OCI-LY7 (cell line): ENCODE measurements at regions not wholly inside any gene's neighbourhood (a gene's known extent, or its start where the extent isn't known, plus 50 kb on each side); places are given as distances from the start of the nearest gene placed in this dataset.

Experiments used
- BruUV-seq: library from RNA; stranded (reverse); fragments of 400-500 nt; replicated peaks from 2 replicates; lab custom pipeline; 2021; lab: Mats Ljungman, UMichigan
- CTCF ChIA-PET: fragments of 300-600 bp; sonication (Branson Sonifier 250); formaldehyde crosslinking; loops from one replicate; lab custom pipeline; 2022; ENCODE audit warnings: antibody characterized with exemption; ENCODE audit not compliant: unreplicated experiment; lab: Charles Lee
- POLR2A ChIA-PET: fragments of 300-600 bp; sonication (Branson Sonifier 250); formaldehyde crosslinking; loops from one replicate; lab custom pipeline; 2022; ENCODE audit warnings: antibody characterized with exemption; lab: Charles Lee
- DNase-seq: peaks from one replicate; pipeline ENCODE4 v3.0.0-alpha.2; 2015; ENCODE audit warnings: low spot score
- H2AFZ ChIP-seq: fragments of 200-600 bp; sonication (generic), shearing (Covaris generic); 2 replicates; pipeline ENCODE4 v1.6.1; 2014; ENCODE audit warnings: mild to moderate bottlenecking, antibody characterized with exemption, low read length, moderate library complexity
- H3K27ac ChIP-seq: fragments of 200-600 bp; sonication (generic); 2 replicates; pipeline ENCODE4 v1.5.1; 2014; ENCODE audit warnings: mixed run types, low read depth, mild to moderate bottlenecking, moderate library complexity, low read length, inconsistent platforms; ENCODE audit not compliant: poor library complexity, severe bottlenecking
- H3K36me3 ChIP-seq: fragments of 200-600 bp; sonication (generic); 2 replicates; pipeline ENCODE4 v1.6.1; 2014; ENCODE audit warnings: mild to moderate bottlenecking, antibody characterized with exemption, low read length, moderate library complexity, mixed read lengths; ENCODE audit not compliant: insufficient read depth
- H3K4me1 ChIP-seq: fragments of 200-600 bp; sonication (generic); 2 replicates; pipeline ENCODE4 v1.5.1; 2014; ENCODE audit warnings: mild to moderate bottlenecking, low read length; ENCODE audit not compliant: insufficient read depth, poor library complexity, severe bottlenecking
- H3K4me2 ChIP-seq: fragments of 200-600 bp; sonication (generic); 2 replicates; pipeline ENCODE4 v1.6.1; 2014; ENCODE audit warnings: mild to moderate bottlenecking, low read length
- H3K4me3 ChIP-seq: fragments of 200-600 bp; sonication (generic); 2 replicates; pipeline ENCODE4 v1.5.1; 2014; ENCODE audit warnings: mild to moderate bottlenecking, low read depth, low read length; ENCODE audit not compliant: poor library complexity, severe bottlenecking
- H3K79me2 ChIP-seq: fragments of 200-600 bp; sonication (generic); 2 replicates; pipeline ENCODE4 v1.6.1; 2016; ENCODE audit warnings: low read depth, mild to moderate bottlenecking, low read length, moderate library complexity, mixed read lengths; ENCODE audit not compliant: insufficient read depth
- H3K9me2 ChIP-seq: fragments of 200-600 bp; sonication (generic); 2 replicates; pipeline ENCODE4 v1.6.1; 2016; ENCODE audit warnings: mild to moderate bottlenecking, low read length, mixed read lengths; ENCODE audit not compliant: insufficient read depth
- H3K9me3 ChIP-seq: fragments of 200-600 bp; sonication (generic); 2 replicates; pipeline ENCODE4 v1.6.1; 2014; ENCODE audit warnings: mild to moderate bottlenecking, mixed run types, low read length, mixed read lengths
- H4K20me1 ChIP-seq: fragments of 200-600 bp; sonication (generic); 2 replicates; pipeline ENCODE4 v1.6.1; 2014; ENCODE audit warnings: mild to moderate bottlenecking, antibody characterized with exemption, low read length, moderate library complexity, mixed read lengths; ENCODE audit not compliant: insufficient read depth
- CTCF ChIP-seq: fragments of 200-600 bp; sonication (generic); conservative IDR thresholded peaks from 2 replicates; pipeline ENCODE4 v1.5.1; 2014; ENCODE audit warnings: mild to moderate bottlenecking, antibody characterized with exemption, low read length, moderate library complexity, mixed read lengths
- EZH2phosphoT487 ChIP-seq: fragments of 200-600 bp; sonication (generic); IDR thresholded peaks from 2 replicates; pipeline ENCODE4 v1.6.1; 2018; ENCODE audit warnings: low read depth, borderline replicate concordance, mild to moderate bottlenecking, mixed run types, antibody characterized with exemption, low read length, moderate library complexity, mixed read lengths
- intact Hi-C: fragments of 100-400 bp; cut with micrococcal nuclease; formaldehyde crosslinking; loops from one replicate; pipeline ENCODE4 v1.10.0; 2022; ENCODE audit not compliant: unreplicated experiment

DNA sequence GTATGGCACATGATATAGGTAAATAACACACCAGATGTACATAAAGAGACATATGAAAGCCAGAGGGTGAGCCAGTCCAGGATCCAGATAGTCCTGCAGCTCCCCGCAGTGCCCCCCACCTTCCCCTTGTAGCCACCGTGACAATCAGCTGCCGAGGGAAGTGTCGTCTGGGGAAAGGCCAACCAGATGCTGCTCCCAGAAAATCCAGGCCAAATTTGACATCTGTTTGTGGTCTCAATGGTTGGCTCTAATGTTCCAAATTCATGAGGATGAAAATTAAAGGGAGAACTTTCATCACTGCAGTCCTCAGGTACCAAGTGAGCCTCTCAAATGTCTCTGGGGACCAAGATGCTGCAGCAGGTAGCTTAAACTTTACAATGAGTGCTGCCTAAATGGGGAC, 210.3 kb downstream of the PTEN start:
- Histone ChIP-seq H3K36me3 (no peaks in the 10 kb centered on the region), H3K9me2 (no peaks in the 10 kb centered on the region), H3K79me2 (no peaks in the 10 kb centered on the region), H2AFZ (no peak overlapping the region), H4K20me1 (no peaks in the 10 kb centered on the region), H3K4me2 (no peak overlapping the region), H3K9me3 (no peaks in the 10 kb centered on the region), H3K4me3 (no peak overlapping the region), H3K27ac (no peak overlapping the region), H3K4me1 (peaks cover 59% of the 10 kb centered on the region)
- intact Hi-C loops = loop anchor here (10.0 kb wide), 1 partner anchor 921 kb away; the partner anchor contains the start of gene FAS
- no peak for TF ChIP-seq CTCF
- no peak for TF ChIP-seq EZH2phosphoT487
- DNase-seq = no peak
- ChIA-PET POLR2A (interaction anchor here (0.8 to 1.6 kb wide), 11 partner anchors 9 to 211 kb away, joined by 3 to 13 read pairs (median 3); partner anchors contain the start of genes KLLN and PTEN), CTCF (interaction anchor here (1.3 kb wide), 1 partner anchor 9 kb away, joined by 3 read pairs; no protein-coding TSS in a partner anchor)
- no TSS peak for BruUV-seq

DNA sequence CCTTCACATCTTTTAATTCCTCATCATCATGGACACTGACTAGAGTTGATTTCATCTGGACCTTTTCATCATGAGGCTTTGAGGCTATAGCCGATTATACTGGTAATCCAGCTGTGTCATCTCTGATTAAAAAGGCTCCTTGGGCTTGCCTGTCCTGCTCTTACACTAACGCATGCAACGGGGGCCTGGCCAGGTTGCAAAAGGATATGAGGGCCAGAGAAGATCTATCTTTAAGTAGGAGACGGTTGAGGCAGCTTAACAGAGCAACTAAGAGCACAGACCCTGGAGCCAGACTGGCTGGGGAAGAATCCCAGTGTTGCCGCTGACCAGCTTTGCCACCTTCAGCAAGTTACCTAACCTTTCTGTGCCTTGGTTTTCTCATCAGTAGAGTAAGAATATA, 211.5 kb downstream of the PTEN start:
- Histone ChIP-seq H3K79me2 (no peaks in the 10 kb centered on the region), H3K9me3 (no peaks in the 10 kb centered on the region), H3K27ac (no peak overlapping the region), H3K9me2 (no peaks in the 10 kb centered on the region), H3K4me2 (no peak overlapping the region), H3K36me3 (no peaks in the 10 kb centered on the region), H4K20me1 (no peaks in the 10 kb centered on the region), H2AFZ (no peak overlapping the region), H3K4me3 (no peak overlapping the region), H3K4me1 (peaks cover 54% of the 10 kb centered on the region)
- DNase-seq = no peak
- no peak for TF ChIP-seq CTCF
- no peak for TF ChIP-seq EZH2phosphoT487
- CTCF ChIA-PET = no interaction called here
- intact Hi-C loops = loop anchor here (10.0 kb wide), 1 partner anchor 920 kb away; the partner anchor contains the start of gene FAS
- POLR2A ChIA-PET = interaction anchor here (0.6 to 1.8 kb wide), 7 partner anchors 9 to 572 kb away, joined by 3 to 8 read pairs (median 4); no protein-coding TSS in a partner anchor
- BruUV-seq = no TSS peak
